Gastroesophageal sphincter (tissue), 3 donors: ENCODE measurements at regions not wholly inside any gene's neighbourhood (a gene's known extent, or its start where the extent isn't known, plus 50 kb on each side); places are given as distances from the start of the nearest gene placed in this dataset.

Source experiments
- CTCF ChIP-seq, 4 experiments: fragments of 200-600 bp in 2 of 4; fragments of 450-650 bp in 2 of 4; sonication (generic) in 1 of 4; IDR thresholded peaks; one replicate each; pipeline ENCODE4 v1.5.1; 2017 to 2019; ENCODE audit warnings: antibody characterized with exemption in 4 of 4, mild to moderate bottlenecking in 2 of 4, moderate library complexity in 2 of 4
- EP300 ChIP-seq: sonication (generic); formaldehyde crosslinking; IDR thresholded peaks from one replicate; pipeline ENCODE4 v1.6.1; 2017; ENCODE audit warnings: antibody characterized with exemption, mild to moderate bottlenecking
- POLR2A ChIP-seq, 2 donors: fragments of 450-650 bp; IDR thresholded peaks; one replicate each; pipeline ENCODE4 v1.6.1; 2017; ENCODE audit warnings: antibody characterized with exemption in 2 of 2, mild to moderate bottlenecking in 2 of 2, moderate library complexity in 1 of 2
- POLR2AphosphoS5 ChIP-seq: sonication (generic); formaldehyde crosslinking; IDR thresholded peaks from one replicate; pipeline ENCODE4 v1.6.1; 2017; ENCODE audit warnings: antibody characterized with exemption

- no peak for TF ChIP-seq CTCF (IDR thresholded peaks at IDR 0.05)
- TF ChIP-seq POLR2A (IDR thresholded peaks at IDR 0.05): no peak
- no peak for TF ChIP-seq POLR2AphosphoS5
- TF ChIP-seq EP300: no peak
Measured at GRCh38 chr16:58940609-58941008, 206.5 kb upstream of the GOT2 start.
